ENCODE measurements at regions not wholly inside any gene's neighbourhood (a gene's known extent, or its start where the extent isn't known, plus 50 kb on each side); places are given as distances from the start of the nearest gene placed in this dataset.
A peak's percentile ranks its signal among the peaks of the same experiment; 100 is the strongest.

DNA sequence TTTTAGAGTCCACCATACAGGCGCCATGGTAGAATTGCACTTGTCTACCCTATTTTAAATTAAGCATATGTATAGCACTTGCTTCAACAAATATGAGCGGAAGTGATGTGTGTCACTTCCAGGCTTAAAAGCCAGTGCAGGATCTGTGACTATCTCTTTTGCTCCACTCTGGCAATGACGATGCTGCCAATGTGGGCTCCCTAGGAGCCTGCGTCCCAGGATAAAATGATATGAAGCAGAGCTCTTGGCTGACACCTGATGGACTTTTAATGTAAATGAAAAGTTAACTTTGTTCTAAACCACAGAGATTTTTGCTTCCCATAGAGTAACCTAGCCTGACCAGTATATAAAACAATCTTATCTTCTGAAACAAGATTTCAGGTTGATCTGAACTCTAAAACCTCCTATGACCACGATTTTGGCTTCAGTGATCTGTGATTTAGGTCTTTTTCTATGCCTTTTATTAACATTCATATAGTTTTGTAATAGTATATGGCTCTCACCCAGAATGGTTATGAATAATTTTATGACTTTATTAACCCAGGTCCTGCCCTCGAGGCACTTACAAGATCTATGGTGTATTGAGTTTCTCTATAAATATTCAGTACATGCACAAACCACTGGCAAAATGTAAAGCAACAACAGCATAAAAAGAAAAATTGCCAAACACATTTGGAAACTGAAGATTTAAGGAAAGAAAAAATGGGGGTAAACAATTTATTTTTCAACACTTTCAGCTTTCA is 422.5 kb upstream of the PIK3C3 start:
- no peak for DNase-seq

DNA sequence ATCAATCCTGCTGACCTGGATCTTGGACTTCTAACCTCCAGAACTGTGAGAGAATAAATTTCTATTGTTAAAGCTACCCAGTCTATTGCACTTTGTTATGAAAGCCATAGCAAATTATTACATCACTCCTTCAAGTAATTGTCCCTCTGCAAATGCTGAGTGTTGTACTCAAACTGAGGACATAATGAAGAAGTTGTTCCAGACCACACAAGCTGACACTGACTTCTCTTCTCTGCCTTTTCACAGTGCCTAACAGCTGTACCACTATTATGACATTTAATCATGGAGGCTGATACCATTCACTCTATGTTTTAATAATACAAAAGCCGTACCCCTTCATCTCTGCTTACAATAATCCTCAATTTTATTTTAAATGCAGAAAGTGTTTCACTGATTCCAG is 424.1 kb upstream of the PIK3C3 start:
- DNase-seq, result no peak

DNA sequence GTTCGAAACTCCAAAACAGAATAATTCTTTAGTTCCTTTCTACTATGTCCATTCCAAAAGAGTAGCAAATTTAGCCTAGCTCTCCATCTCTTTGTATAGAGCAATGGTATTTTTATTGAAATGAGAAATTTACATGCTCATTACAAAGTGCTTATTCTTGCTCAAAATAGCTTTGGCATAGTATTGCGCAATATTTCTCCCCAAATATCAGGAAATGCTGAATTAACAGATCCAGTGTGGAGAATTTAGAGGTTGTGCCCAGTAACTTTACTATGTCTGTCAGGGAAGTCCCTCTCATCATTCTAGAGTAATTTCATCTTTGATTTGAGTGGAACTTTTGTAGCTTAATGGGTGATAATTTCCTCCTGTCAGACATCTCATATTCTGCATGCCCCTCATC is 425.9 kb upstream of the PIK3C3 start:
- no peak for DNase-seq

- no peak for DNase-seq
These were observed 429.0 kb upstream of the PIK3C3 start for GRCh38 chr18:41526054-41526453.

- no peak for DNase-seq
These were observed 430.2 kb upstream of the PIK3C3 start for GRCh38 chr18:41524674-41525470.

GRCh38 chr18:41517142-41517541 is 437.9 kb upstream of the PIK3C3 start:
- no peak for DNase-seq

DNA sequence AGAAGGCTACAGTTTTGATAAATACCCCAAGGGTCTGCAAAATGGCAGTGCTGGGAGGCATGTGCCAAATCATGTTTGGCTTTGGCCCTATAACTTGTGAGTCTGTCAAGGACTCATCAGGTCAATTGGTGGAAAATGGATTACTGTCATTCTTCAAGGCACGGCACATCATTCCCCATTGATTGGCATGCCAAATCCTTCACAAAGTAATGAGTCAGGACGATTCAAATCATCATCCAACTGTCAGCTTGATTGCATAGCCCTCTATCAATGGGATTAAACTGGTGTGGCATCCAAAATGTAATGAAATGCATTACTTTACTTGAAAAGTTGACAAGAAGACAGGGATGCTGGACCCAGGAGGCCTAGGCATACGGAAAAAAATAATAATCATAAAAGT is 441.6 kb upstream of the PIK3C3 start:
- DNase-seq, result no peak

- DNase-seq, result no peak
These were observed 450.7 kb upstream of the PIK3C3 start for GRCh38 chr18:41504316-41504715.

DNA sequence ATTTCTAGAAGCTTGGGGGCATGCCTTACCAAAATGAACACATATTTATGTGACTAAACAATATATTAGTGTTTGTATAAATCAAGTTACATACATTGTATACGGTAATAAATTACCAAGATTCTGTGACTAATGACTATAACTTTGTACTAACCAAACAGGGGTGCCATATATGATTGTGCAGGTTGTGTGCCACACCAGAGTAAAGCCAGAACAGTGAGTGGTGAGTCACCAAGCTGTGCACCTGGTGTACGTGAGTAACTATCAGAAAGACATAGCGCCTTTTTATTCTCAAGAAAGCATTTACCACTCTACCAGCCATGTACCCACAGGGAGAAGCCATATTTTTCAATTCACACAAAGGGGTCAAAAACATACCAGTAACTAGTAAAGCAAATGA is 453.2 kb upstream of the PIK3C3 start:
- no peak for DNase-seq

- DNase-seq, result no peak
These were observed 455.7 kb upstream of the PIK3C3 start for GRCh38 chr18:41499345-41499744.

- no peak for DNase-seq
These were observed 464.2 kb upstream of the PIK3C3 start for GRCh38 chr18:41490861-41491260.

DNA sequence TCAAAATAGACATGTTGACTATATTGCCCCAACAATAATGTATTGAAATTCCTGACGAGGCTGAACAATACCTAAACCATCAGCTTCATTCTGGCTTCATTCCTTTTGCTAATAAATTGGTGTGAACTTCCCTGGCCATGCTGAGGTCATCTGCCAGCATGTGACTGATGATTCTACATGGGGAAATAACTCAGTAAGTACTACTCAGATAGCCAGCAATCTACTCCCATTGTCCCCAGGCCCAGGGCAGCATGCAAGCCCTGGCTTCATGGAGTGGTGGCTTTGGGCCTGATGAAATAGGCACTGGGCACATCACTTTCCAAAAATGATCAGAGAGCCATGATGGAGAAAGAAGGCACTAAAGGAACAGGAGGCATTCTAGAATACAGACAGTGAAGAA is 468.5 kb upstream of the PIK3C3 start:
- DNase-seq, result no peak

GRCh38 chr18:41484069-41484468 is 471.0 kb upstream of the PIK3C3 start:
- no peak for DNase-seq

DNA sequence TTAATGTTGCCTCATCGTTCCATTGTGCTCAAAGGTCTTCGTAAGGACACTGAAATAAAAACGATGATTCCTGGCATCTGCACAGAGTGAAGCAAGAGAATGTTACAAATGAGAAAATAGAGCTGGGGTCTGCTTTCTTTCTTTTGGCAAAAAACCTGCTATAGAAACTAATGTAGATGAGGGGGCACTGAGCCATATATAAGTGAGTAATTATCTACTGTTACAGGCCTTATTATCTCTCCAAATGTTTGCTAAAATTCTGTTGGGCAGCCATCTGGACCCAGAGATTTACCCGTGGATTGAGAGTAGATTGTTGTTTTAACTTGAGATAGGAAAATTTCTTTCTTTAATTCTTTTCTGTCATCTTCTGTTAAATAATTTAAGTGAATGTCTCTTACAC is 472.5 kb upstream of the PIK3C3 start:
- no peak for DNase-seq

GRCh38 chr18:41466436-41467160 is 488.4 kb upstream of the PIK3C3 start:
- no peak for DNase-seq

DNA sequence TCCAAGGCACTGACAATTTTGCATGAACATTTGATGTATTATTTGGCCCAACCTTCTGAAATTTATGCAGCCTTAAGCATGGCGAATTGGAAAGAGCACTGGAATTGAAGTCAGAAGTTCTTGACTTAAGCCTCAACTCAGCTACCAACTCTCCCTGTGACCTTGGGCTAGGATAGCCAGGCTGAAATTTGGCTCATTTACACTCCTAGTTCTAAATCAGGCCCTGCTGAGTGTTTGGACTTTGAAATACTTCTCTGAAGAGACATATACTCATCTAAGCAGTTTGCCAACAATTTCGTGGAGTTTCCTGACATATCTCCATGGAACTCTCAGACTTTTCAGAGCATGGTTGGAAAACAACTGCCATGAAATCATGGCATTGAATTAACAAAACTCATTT is 489.6 kb upstream of the PIK3C3 start:
- DNase-seq, result no peak

GRCh38 chr18:41464278-41464677 is 490.8 kb upstream of the PIK3C3 start:
- DNase-seq, result no peak

DNA sequence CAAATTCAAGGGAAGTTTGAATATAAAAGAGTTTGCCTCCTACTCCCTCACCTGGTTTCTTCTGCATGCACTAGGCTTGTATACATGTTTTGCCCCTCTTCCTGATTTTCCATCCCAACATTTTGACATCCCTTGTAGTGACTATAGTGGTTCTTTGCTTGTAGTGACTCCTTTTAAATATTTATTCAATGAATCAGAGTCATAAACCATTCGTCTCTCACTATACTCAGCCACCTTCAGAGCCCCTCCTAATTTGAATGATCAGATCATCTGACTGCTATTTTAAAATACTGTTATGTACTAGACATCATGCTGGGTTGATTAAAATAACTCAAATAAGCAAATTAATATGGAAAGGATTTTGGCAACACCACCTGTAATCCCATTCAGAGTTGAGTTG is 492.1 kb upstream of the PIK3C3 start:
- DNase-seq, result no peak

- no peak for DNase-seq
These were observed 493.9 kb upstream of the PIK3C3 start for GRCh38 chr18:41461114-41461513.

- no peak for DNase-seq
These were observed 495.4 kb upstream of the PIK3C3 start for GRCh38 chr18:41459656-41460055.

- no peak for DNase-seq
These were observed 496.7 kb upstream of the PIK3C3 start for GRCh38 chr18:41458376-41458775.

- DNase-seq, result peak; percentile 11
These were observed 497.2 kb upstream of the PIK3C3 start for GRCh38 chr18:41457765-41458326.

GRCh38 chr18:41456831-41457230 is 498.2 kb upstream of the PIK3C3 start:
- DNase-seq, result no peak

GRCh38 chr18:41449612-41450011 is 505.4 kb upstream of the PIK3C3 start:
- DNase-seq, result no peak

Measured in NCI-H1092 treated with DMSO at 0.1 percent for 48 hours (cell line).